ENCODE measurements at regions not wholly inside any gene's neighbourhood (a gene's known extent, or its start where the extent isn't known, plus 50 kb on each side); places are given as distances from the start of the nearest gene placed in this dataset.
"Not testable (repeated sequence)": the region's sequence is repeated elsewhere in the genome, so short reads cannot be mapped to it uniquely, and the experiment has no call there.

DNA sequence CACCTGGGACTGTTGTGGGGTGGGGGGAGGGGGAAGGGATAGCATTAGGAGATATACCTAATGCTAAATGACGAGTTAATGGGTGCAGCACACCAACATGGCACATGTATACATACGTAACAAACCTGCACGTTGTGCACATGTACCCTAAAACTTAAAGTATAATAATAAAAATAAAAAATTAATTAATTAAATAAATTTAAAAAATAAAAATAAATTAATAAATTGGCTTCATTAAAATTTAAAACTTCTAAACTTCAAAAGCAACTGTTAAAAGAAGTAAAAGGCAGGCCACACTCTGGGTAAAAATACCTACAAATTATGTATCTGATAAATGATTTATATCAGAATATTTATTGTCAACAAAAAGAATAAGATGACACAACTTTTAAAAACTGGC, 102.6 kb upstream of the SLIT2 start:
- not testable (repeated sequence) for TF ChIP-seq ZC3H10 (CRISPR knock-in tag; IDR thresholded peaks at IDR 0.05); CREB5 (CRISPR knock-in tag; IDR thresholded peaks at IDR 0.05; ENCODE audit: low read depth); TCF4 (CRISPR knock-in tag; IDR thresholded peaks at IDR 0.05; ENCODE audit: borderline replicate concordance); ZFP30 (CRISPR knock-in tag; IDR thresholded peaks at IDR 0.05); ZNF565 (CRISPR knock-in tag; conservative IDR thresholded peaks at IDR 0.05; ENCODE audit: low read depth); ZNF70 (CRISPR knock-in tag; IDR thresholded peaks at IDR 0.05); ISL1 (CRISPR knock-in tag; IDR thresholded peaks at IDR 0.05); PATZ1 (CRISPR knock-in tag; IDR thresholded peaks at IDR 0.05; ENCODE audit: borderline replicate concordance); RARB (CRISPR knock-in tag; IDR thresholded peaks at IDR 0.05); TSHZ2 (CRISPR knock-in tag; IDR thresholded peaks at IDR 0.05); ZFP3 (CRISPR knock-in tag; IDR thresholded peaks at IDR 0.05); CSRNP3 (CRISPR knock-in tag; IDR thresholded peaks at IDR 0.05)

All from SK-N-SH treated with all-trans-retinoic acid at 6 μM for 48 hours (cell line).